ENCODE measurements at regions not wholly inside any gene's neighbourhood (a gene's known extent, or its start where the extent isn't known, plus 50 kb on each side); places are given as distances from the start of the nearest gene placed in this dataset.
"Not testable (repeated sequence)": the region's sequence is repeated elsewhere in the genome, so short reads cannot be mapped to it uniquely, and the experiment has no call there.

DNA sequence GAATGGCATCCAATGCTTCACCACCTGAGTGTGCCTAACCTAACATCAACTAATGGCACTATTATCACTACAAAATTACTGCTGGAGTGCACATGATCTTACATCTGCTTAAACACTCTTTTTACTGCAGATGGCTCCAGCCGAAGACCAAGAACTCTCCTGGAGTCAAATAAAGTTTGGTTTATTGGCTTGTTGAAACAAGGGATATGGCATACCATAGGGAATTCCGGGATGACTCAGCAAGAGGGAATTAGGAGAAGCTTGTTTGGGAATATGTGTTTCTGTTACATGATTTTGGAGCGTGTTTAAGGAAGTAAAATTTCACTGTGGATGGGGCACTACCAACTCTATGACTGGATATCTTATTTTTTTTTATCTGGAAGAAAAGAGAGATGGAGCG lies 872.6 kb downstream of the DTWD2 start:
- H3K9me3 ChIP-seq (replicated peaks): no peaks in the 10 kb centered on the region
- intact Hi-C loops (cut with micrococcal nuclease): no loop called here
- no peaks in the 10 kb centered on the region for H3K27me3 ChIP-seq (ENCODE audit: low read depth)

DNA sequence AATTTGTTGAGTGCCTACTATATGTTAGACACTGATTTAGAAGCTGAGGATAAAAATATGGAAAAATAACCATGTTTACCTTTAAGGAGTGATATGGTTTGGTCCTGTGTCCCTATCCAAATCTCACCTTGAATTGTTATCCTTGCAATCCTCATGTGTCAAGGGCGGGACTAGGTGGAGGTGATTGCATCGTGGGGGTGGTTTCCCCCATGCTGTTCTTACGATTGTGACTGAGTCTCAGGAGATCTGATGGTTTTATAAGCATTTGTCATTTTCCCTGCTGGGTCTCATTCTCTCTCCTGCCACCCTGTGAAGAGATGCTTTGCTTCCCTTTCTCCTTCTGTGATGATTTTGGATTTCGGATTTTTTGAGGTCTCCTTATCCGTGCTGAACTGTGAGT lies 876.4 kb downstream of the DTWD2 start:
- Histone ChIP-seq H3K27me3 (ENCODE audit: low read depth) (no peaks in the 10 kb centered on the region), H3K4me1 (no peaks in the 10 kb centered on the region), H3K36me3 (no peaks in the 10 kb centered on the region), H3K4me3 (no peak overlapping the region), H3K9me3 (replicated peaks) (no peaks in the 10 kb centered on the region), H3K27ac (replicated peaks) (no peak overlapping the region)
- intact Hi-C loops (cut with micrococcal nuclease): no loop called here
- DNase-seq: no peak
- TF ChIP-seq, protein P1, sequence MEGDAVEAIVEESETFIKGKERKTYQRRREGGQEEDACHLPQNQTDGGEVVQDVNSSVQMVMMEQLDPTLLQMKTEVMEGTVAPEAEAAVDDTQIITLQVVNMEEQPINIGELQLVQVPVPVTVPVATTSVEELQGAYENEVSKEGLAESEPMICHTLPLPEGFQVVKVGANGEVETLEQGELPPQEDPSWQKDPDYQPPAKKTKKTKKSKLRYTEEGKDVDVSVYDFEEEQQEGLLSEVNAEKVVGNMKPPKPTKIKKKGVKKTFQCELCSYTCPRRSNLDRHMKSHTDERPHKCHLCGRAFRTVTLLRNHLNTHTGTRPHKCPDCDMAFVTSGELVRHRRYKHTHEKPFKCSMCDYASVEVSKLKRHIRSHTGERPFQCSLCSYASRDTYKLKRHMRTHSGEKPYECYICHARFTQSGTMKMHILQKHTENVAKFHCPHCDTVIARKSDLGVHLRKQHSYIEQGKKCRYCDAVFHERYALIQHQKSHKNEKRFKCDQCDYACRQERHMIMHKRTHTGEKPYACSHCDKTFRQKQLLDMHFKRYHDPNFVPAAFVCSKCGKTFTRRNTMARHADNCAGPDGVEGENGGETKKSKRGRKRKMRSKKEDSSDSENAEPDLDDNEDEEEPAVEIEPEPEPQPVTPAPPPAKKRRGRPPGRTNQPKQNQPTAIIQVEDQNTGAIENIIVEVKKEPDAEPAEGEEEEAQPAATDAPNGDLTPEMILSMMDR (IDR thresholded peaks at IDR 0.05; ENCODE audit: borderline replicate concordance): no peak

More for the DNA sequence above, 872.6 kb downstream of the DTWD2 start:
- Histone ChIP-seq H3K27ac (replicated peaks) (no peak overlapping the region), H3K4me3 (no peak overlapping the region), H3K4me1 (no peaks in the 10 kb centered on the region), H3K36me3 (no peaks in the 10 kb centered on the region)
- DNase-seq: no peak
- TF ChIP-seq, protein P1 (IDR thresholded peaks at IDR 0.05; ENCODE audit: borderline replicate concordance): no peak

DNA sequence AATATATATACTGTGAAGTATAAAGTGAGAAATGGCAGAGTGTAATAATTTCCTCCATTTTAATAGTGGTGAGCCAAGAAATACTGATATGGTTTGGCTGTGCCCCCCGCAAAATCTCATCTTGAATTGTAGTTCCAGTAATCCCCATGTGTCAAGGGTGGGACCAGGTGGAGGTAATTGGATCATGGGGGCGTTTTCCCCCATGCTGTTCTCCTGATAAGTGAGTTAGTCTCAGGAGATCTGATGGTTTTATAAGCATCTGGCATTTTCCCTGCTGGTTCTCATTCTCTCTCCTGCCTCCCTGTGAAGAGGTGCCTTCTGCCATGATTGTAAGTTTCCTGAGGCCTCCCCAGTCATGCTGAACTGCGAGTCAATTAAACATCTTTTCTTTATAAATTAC lies 881.1 kb downstream of the DTWD2 start:
- H3K27me3 ChIP-seq (ENCODE audit: low read depth); DNase-seq; intact Hi-C loops (cut with micrococcal nuclease); H3K4me1 ChIP-seq; H3K4me3 ChIP-seq; H3K9me3 ChIP-seq (replicated peaks); H3K36me3 ChIP-seq; H3K27ac ChIP-seq (replicated peaks): not testable (repeated sequence)

DNA sequence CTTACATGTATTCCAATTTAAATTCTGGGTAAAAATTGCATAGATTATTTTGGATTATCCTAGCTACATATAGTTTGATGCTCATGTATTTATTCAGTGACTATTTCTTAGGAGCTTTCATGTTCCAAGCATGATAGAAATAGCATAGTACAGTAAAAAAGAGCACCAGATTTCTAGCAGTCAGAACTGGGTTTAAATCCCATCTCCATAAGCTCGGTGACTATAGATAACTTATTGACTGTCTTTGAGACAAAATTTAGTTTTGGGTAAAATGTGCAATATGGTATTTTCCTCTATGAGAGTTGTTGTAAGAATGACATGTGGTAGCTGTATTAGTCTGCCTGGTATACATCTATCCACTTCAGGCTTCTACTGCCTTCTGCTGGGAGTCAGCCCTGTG lies 889.6 kb downstream of the DTWD2 start:
- intact Hi-C loops (cut with micrococcal nuclease): no loop called here
- H3K4me1 ChIP-seq: peaks cover 3% of the 10 kb centered on the region
- no peaks in the 10 kb centered on the region for H3K36me3 ChIP-seq
- no peak for DNase-seq
- no peak overlapping the region for H3K27ac ChIP-seq (replicated peaks)
- TF ChIP-seq, protein P1 (IDR thresholded peaks at IDR 0.05; ENCODE audit: borderline replicate concordance): no peak
- no peaks in the 10 kb centered on the region for H3K9me3 ChIP-seq (replicated peaks)
- H3K4me3 ChIP-seq: no peak overlapping the region
- H3K27me3 ChIP-seq (ENCODE audit: low read depth): no peaks in the 10 kb centered on the region

DNA sequence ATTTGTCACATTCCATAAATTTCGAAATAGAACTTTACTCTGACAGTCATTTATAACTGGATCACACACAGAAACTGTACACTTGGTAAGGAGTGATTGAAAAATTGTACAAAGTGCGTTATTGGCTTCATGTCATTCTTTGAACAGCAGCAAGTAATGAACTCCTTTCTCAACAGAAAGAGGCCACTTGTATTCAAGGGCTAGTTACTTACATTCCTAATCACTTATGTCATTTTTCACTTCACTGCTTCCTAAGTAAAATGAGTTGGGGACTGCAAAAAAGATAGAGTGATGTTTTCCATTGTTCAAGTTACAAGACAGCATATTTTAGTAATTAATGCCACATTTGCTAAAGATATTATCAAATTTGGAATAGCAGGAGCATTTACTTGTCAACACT lies 893.2 kb downstream of the DTWD2 start:
- H3K36me3 ChIP-seq: no peaks in the 10 kb centered on the region
- no peak overlapping the region for H3K27ac ChIP-seq (replicated peaks)
- no peaks in the 10 kb centered on the region for H3K9me3 ChIP-seq (replicated peaks)
- DNase-seq: no peak
- TF ChIP-seq, protein P1 (IDR thresholded peaks at IDR 0.05; ENCODE audit: borderline replicate concordance): no peak
- H3K4me1 ChIP-seq: peaks cover 3% of the 10 kb centered on the region
- no peak overlapping the region for H3K4me3 ChIP-seq
- intact Hi-C loops (cut with micrococcal nuclease): no loop called here
- H3K27me3 ChIP-seq (ENCODE audit: low read depth): no peaks in the 10 kb centered on the region

DNA sequence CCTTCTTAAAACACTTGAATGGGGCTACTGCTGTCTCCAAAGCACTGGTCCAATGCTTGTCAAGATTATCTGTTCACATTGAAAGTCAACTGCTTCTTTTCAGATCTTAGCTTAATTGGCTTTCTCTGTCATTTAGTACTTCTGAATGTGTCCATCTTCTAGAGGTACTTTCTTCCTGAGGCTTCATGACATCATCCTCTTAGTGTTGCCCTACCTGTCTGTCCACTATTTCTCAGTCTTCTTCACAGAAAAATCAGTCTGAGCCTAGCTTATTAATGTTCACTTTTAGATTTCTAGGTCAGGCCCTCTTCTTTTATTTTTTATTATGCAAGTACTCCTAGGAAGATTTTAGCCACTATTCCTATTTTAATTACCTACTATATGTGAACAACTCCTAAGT lies 899.9 kb downstream of the DTWD2 start:
- intact Hi-C loops (cut with micrococcal nuclease): no loop called here
- H3K9me3 ChIP-seq (replicated peaks): no peaks in the 10 kb centered on the region
- TF ChIP-seq, protein P1 (IDR thresholded peaks at IDR 0.05; ENCODE audit: borderline replicate concordance): no peak
- no peak for DNase-seq
- no peak overlapping the region for H3K27ac ChIP-seq (replicated peaks)
- no peaks in the 10 kb centered on the region for H3K27me3 ChIP-seq (ENCODE audit: low read depth)
- H3K4me3 ChIP-seq: no peak overlapping the region
- H3K4me1 ChIP-seq: no peaks in the 10 kb centered on the region
- no peaks in the 10 kb centered on the region for H3K36me3 ChIP-seq

All from left ventricle myocardium inferior (tissue), 1 donor.